Mammary epithelial cell (primary cell): ENCODE measurements at regions not wholly inside any gene's neighbourhood (a gene's known extent, or its start where the extent isn't known, plus 50 kb on each side); places are given as distances from the start of the nearest gene placed in this dataset.

Experiments used
- EZH2 ChIP-seq: IDR thresholded peaks from 2 replicates; pipeline ENCODE4 v1.6.1; 2012; ENCODE audit warnings: low read length, inconsistent platforms, borderline replicate concordance
- TF ChIP-seq, protein P1 (sequence below), 2 donors: IDR thresholded peaks in 1 of 2; conservative IDR thresholded peaks in 1 of 2; 2 replicates each; pipeline ENCODE4 v1.5.1; 2011 to 2012; ENCODE audit warnings: inconsistent platforms in 2 of 2, low read length in 2 of 2, mild to moderate bottlenecking in 2 of 2, control low read depth in 1 of 2, low read depth in 1 of 2; ENCODE audit not compliant: insufficient read depth in 1 of 2; ENCODE audit errors: extremely low read depth in 1 of 2

DNA sequence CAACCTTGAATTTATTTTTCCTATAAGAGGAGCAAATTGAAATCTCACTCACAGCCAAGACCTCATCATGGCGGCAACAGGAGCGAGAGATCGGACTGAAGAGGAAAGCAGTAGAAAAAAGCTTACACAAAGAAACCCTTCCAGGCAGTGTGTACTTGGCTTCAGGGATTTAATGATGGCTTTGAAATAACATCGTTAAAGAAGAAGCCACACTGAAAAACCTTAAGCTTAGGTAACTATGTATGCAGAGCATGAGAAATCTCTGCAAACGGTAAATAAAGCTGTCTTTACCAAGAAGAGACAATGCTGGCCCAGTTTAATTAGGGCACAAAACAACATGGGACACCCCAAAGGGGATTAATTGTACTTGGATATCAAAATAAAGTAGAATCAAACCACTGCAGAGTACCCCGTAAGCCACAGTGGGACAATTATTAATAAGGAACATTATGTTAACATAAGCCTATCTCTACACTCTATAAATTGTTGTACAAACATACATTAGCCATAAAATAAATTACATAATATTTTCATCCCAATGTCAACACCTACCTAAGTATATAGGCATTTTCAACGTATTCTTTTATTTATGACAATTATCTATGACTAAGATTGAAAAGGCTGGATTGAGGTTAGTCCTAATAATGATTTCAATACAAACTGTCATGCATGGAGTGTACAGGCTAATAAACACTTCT lies 360.2 kb upstream of the CHRM3 start:
- TF ChIP-seq, protein P1, sequence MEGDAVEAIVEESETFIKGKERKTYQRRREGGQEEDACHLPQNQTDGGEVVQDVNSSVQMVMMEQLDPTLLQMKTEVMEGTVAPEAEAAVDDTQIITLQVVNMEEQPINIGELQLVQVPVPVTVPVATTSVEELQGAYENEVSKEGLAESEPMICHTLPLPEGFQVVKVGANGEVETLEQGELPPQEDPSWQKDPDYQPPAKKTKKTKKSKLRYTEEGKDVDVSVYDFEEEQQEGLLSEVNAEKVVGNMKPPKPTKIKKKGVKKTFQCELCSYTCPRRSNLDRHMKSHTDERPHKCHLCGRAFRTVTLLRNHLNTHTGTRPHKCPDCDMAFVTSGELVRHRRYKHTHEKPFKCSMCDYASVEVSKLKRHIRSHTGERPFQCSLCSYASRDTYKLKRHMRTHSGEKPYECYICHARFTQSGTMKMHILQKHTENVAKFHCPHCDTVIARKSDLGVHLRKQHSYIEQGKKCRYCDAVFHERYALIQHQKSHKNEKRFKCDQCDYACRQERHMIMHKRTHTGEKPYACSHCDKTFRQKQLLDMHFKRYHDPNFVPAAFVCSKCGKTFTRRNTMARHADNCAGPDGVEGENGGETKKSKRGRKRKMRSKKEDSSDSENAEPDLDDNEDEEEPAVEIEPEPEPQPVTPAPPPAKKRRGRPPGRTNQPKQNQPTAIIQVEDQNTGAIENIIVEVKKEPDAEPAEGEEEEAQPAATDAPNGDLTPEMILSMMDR (conservative IDR thresholded peaks at IDR 0.05 in 1 of 2, IDR thresholded peaks at IDR 0.05 in 1 of 2; ENCODE audit: extremely low read depth in 1 of 2, insufficient read depth in 1 of 2, low read depth in 1 of 2, low read length in 2 of 2): no peak
- no peak for TF ChIP-seq EZH2
